ENCODE measurements at regions not wholly inside any gene's neighbourhood (a gene's known extent, or its start where the extent isn't known, plus 50 kb on each side); places are given as distances from the start of the nearest gene placed in this dataset.

- Histone ChIP-seq H2AFZ (ENCODE audit: low read length) (no peak overlapping the region), H4K20me1 (ENCODE audit: control insufficient read depth, extremely low read depth, insufficient read depth, low read length) (no peaks in the 10 kb centered on the region), H3K79me2 (ENCODE audit: control insufficient read depth, insufficient read depth, low read length) (no peaks in the 10 kb centered on the region), H3K27me3 (ENCODE audit: control insufficient read depth, insufficient read depth, low read length) (no peaks in the 10 kb centered on the region), H3K4me3 (replicated peaks in 1 of 4; ENCODE audit: control extremely low read depth in 1 of 4, insufficient read depth in 1 of 4, low read depth in 3 of 4, low read length in 4 of 4) (no peak overlapping the region), H3K9me3 (ENCODE audit: control insufficient read depth, insufficient read depth, low read depth, low read length) (no peaks in the 10 kb centered on the region), H3K9ac (ENCODE audit: insufficient read depth, low read length) (no peak overlapping the region), H3K36me3 (ENCODE audit: control insufficient read depth, insufficient read depth, low read length) (no peaks in the 10 kb centered on the region), H3K4me1 (ENCODE audit: control insufficient read depth, extremely low read depth, insufficient read depth, low read length) (no peaks in the 10 kb centered on the region), H3K4me2 (ENCODE audit: extremely low read depth, insufficient read depth, low read length) (no peak overlapping the region), H3K27ac (ENCODE audit: insufficient read depth, low read length) (no peak overlapping the region)
- no peak for DNase-seq (ENCODE audit: low read depth in 2 of 2)
- no peak for TF ChIP-seq CTCF (conservative IDR thresholded peaks at IDR 0.05 in 1 of 2, IDR thresholded peaks at IDR 0.05 in 1 of 2; ENCODE audit: low read depth in 1 of 2, low read length in 2 of 2)
- TF ChIP-seq EZH2 (IDR thresholded peaks at IDR 0.05; ENCODE audit: low read length, missing control alignments): no peak
These were observed 184.5 kb downstream of the SPRY1 start for GRCh38 chr4:123580981-123581664.

- DNase-seq (ENCODE audit: low read depth in 2 of 2): no peak
- TF ChIP-seq EZH2 (IDR thresholded peaks at IDR 0.05; ENCODE audit: low read length, missing control alignments): no peak
- Histone ChIP-seq H3K4me1 (ENCODE audit: control insufficient read depth, extremely low read depth, insufficient read depth, low read length) (no peaks in the 10 kb centered on the region), H3K9me3 (ENCODE audit: control insufficient read depth, insufficient read depth, low read depth, low read length) (no peaks in the 10 kb centered on the region), H3K27me3 (ENCODE audit: control insufficient read depth, insufficient read depth, low read length) (no peaks in the 10 kb centered on the region), H4K20me1 (ENCODE audit: control insufficient read depth, extremely low read depth, insufficient read depth, low read length) (no peaks in the 10 kb centered on the region), H3K79me2 (ENCODE audit: control insufficient read depth, insufficient read depth, low read length) (no peaks in the 10 kb centered on the region), H3K27ac (ENCODE audit: insufficient read depth, low read length) (no peak overlapping the region), H3K4me2 (ENCODE audit: extremely low read depth, insufficient read depth, low read length) (no peak overlapping the region), H3K4me3 (replicated peaks in 1 of 4; ENCODE audit: control extremely low read depth in 1 of 4, insufficient read depth in 1 of 4, low read depth in 3 of 4, low read length in 4 of 4) (no peak overlapping the region), H2AFZ (ENCODE audit: low read length) (no peak overlapping the region), H3K36me3 (ENCODE audit: control insufficient read depth, insufficient read depth, low read length) (no peaks in the 10 kb centered on the region), H3K9ac (ENCODE audit: insufficient read depth, low read length) (no peak overlapping the region)
These were observed 185.2 kb downstream of the SPRY1 start for GRCh38 chr4:123581802-123582201.

- Histone ChIP-seq H4K20me1 (ENCODE audit: control insufficient read depth, extremely low read depth, insufficient read depth, low read length) (no peaks in the 10 kb centered on the region), H3K4me1 (ENCODE audit: control insufficient read depth, extremely low read depth, insufficient read depth, low read length) (no peaks in the 10 kb centered on the region), H3K27ac (ENCODE audit: insufficient read depth, low read length) (no peak overlapping the region), H3K79me2 (ENCODE audit: control insufficient read depth, insufficient read depth, low read length) (no peaks in the 10 kb centered on the region), H3K9ac (ENCODE audit: insufficient read depth, low read length) (no peak overlapping the region), H3K27me3 (ENCODE audit: control insufficient read depth, insufficient read depth, low read length) (no peaks in the 10 kb centered on the region), H3K4me2 (ENCODE audit: extremely low read depth, insufficient read depth, low read length) (no peak overlapping the region), H3K9me3 (ENCODE audit: control insufficient read depth, insufficient read depth, low read depth, low read length) (no peaks in the 10 kb centered on the region), H2AFZ (ENCODE audit: low read length) (no peak overlapping the region), H3K36me3 (ENCODE audit: control insufficient read depth, insufficient read depth, low read length) (no peaks in the 10 kb centered on the region), H3K4me3 (replicated peaks in 1 of 4; ENCODE audit: control extremely low read depth in 1 of 4, insufficient read depth in 1 of 4, low read depth in 3 of 4, low read length in 4 of 4) (no peak overlapping the region)
- no peak for TF ChIP-seq EZH2 (IDR thresholded peaks at IDR 0.05; ENCODE audit: low read length, missing control alignments)
- DNase-seq (ENCODE audit: low read depth in 2 of 2): no peak
These were observed 186.4 kb downstream of the SPRY1 start for GRCh38 chr4:123583043-123583442.

- no peak for DNase-seq (ENCODE audit: low read depth in 2 of 2)
- Histone ChIP-seq H3K27ac (ENCODE audit: insufficient read depth, low read length) (no peak overlapping the region), H3K36me3 (ENCODE audit: control insufficient read depth, insufficient read depth, low read length) (no peaks in the 10 kb centered on the region), H3K9me3 (ENCODE audit: control insufficient read depth, insufficient read depth, low read depth, low read length) (no peaks in the 10 kb centered on the region), H3K4me2 (ENCODE audit: extremely low read depth, insufficient read depth, low read length) (no peak overlapping the region), H3K9ac (ENCODE audit: insufficient read depth, low read length) (no peak overlapping the region), H2AFZ (ENCODE audit: low read length) (no peak overlapping the region), H3K4me1 (ENCODE audit: control insufficient read depth, extremely low read depth, insufficient read depth, low read length) (no peaks in the 10 kb centered on the region), H3K79me2 (ENCODE audit: control insufficient read depth, insufficient read depth, low read length) (no peaks in the 10 kb centered on the region), H4K20me1 (ENCODE audit: control insufficient read depth, extremely low read depth, insufficient read depth, low read length) (no peaks in the 10 kb centered on the region), H3K4me3 (replicated peaks in 1 of 4; ENCODE audit: control extremely low read depth in 1 of 4, insufficient read depth in 1 of 4, low read depth in 3 of 4, low read length in 4 of 4) (no peak overlapping the region), H3K27me3 (ENCODE audit: control insufficient read depth, insufficient read depth, low read length) (no peaks in the 10 kb centered on the region)
- no peak for TF ChIP-seq CTCF (conservative IDR thresholded peaks at IDR 0.05 in 1 of 2, IDR thresholded peaks at IDR 0.05 in 1 of 2; ENCODE audit: low read depth in 1 of 2, low read length in 2 of 2)
- no peak for TF ChIP-seq EZH2 (IDR thresholded peaks at IDR 0.05; ENCODE audit: low read length, missing control alignments)
These were observed 188.5 kb downstream of the SPRY1 start for GRCh38 chr4:123585111-123585510.

Data from fibroblast of lung (primary cell).